RWPE1 (cell line): ENCODE measurements at regions not wholly inside any gene's neighbourhood (a gene's known extent, or its start where the extent isn't known, plus 50 kb on each side); places are given as distances from the start of the nearest gene placed in this dataset.

Experiments
- CTCF ChIA-PET: fragments of 350-600 bp; sonication (Branson Sonifier 250); formaldehyde crosslinking; extraction: SDS; loops from one replicate; lab custom pipeline; 2021; lab: Yijun Ruan, JAX
- POLR2A ChIA-PET: fragments of 400-600 bp; formaldehyde crosslinking; extraction: SDS; loops from one replicate; lab custom pipeline; 2020; ENCODE audit warnings: antibody characterized with exemption; ENCODE audit not compliant: low non-redundant PET; lab: Yijun Ruan, JAX
- DNase-seq: peaks from one replicate; pipeline ENCODE4 v3.0.0; 2012; ENCODE audit warnings: low spot score
- H3K27ac ChIP-seq: fragments of 450-650 bp; 2 replicates; pipeline ENCODE4 v1.5.1; 2017
- TF ChIP-seq, protein P1 (sequence below): fragments of 450-650 bp; conservative IDR thresholded peaks from 2 replicates; pipeline ENCODE4 v1.5.1; 2017; ENCODE audit warnings: low read depth, mild to moderate bottlenecking

DNA sequence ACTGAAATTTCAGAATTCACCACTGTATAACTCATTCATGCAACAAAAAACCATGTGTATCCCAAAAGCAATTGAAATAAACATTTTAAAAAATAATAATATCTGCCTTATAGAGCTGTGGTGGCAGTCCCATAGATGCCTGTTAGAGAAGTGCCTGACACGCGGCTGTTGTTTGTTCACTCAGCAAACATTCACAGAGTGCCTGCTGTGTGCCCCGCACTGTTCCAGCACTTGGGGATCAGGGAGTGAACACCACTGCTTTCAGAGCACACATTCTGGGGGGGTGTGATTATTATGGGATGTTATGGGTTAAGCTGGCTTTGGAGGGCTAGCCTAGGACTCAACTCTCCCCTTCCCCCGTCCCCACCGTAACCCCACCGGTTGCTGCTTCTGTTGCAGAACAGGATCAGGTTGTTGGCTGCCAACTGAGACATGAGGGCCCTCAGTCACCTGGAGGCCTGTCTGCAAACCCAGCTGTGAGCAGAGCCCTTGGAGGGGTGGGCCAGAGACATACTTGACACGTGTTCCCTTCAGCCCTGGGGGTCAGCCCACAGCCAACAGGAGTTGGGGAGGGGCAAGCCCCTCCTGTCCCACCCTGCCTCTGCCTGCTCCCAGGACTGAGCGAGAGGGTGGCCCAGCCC is 103.3 kb upstream of the CIBAR2 start:
- TF ChIP-seq, protein P1, sequence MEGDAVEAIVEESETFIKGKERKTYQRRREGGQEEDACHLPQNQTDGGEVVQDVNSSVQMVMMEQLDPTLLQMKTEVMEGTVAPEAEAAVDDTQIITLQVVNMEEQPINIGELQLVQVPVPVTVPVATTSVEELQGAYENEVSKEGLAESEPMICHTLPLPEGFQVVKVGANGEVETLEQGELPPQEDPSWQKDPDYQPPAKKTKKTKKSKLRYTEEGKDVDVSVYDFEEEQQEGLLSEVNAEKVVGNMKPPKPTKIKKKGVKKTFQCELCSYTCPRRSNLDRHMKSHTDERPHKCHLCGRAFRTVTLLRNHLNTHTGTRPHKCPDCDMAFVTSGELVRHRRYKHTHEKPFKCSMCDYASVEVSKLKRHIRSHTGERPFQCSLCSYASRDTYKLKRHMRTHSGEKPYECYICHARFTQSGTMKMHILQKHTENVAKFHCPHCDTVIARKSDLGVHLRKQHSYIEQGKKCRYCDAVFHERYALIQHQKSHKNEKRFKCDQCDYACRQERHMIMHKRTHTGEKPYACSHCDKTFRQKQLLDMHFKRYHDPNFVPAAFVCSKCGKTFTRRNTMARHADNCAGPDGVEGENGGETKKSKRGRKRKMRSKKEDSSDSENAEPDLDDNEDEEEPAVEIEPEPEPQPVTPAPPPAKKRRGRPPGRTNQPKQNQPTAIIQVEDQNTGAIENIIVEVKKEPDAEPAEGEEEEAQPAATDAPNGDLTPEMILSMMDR: no peak
- no peak overlapping the region for H3K27ac ChIP-seq
- no peak for DNase-seq
- ChIA-PET POLR2A (no interaction called here), CTCF (interaction anchor here (0.6 kb wide), 1 partner anchor 101 kb away, joined by 3 read pairs; no protein-coding TSS in a partner anchor)

DNA sequence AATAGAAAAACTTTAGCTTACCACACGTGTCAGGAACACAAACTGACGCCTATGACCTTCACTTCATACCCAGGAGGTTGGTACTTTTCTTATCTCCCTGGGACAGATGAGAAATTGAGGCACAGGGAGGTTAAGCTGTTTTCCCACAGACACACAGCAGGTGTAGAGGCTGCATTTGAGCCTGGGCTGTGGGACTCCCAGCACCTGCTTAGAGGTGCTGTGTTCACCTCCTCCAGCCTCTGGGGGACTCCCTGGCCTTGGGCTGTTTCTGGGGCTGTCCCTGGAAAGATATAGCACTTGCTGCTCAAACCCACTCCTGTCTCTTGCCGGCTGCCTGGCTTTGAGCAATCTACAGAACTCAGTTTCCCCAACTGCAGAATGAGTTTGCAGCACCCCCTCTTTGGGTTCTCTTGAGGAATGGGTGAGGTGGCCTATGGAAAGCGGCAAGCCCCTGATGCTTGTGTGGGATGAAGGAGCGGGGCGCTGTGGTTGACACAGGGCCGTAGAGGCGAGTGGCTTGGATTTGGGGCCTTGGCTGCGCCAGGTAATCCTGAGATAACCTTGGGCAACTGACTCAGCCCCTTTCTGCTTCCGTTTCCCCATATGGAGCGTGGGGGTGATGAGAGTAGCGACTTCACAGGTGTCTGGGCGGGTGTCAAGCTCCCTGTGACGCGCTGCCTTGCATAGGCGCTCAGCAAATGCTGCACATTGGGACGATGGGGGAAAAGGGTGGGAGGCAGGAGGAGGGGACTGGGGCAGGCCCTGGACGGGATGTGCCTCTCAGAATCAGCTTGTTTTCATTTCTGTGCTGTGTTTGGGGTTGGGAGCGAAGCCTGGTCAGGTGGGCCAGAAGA is 104.5 kb upstream of the CIBAR2 start:
- TF ChIP-seq, protein P1: no peak
- ChIA-PET POLR2A (no interaction called here), CTCF (no interaction called here)
- DNase-seq: no peak
- H3K27ac ChIP-seq: no peak overlapping the region

DNA sequence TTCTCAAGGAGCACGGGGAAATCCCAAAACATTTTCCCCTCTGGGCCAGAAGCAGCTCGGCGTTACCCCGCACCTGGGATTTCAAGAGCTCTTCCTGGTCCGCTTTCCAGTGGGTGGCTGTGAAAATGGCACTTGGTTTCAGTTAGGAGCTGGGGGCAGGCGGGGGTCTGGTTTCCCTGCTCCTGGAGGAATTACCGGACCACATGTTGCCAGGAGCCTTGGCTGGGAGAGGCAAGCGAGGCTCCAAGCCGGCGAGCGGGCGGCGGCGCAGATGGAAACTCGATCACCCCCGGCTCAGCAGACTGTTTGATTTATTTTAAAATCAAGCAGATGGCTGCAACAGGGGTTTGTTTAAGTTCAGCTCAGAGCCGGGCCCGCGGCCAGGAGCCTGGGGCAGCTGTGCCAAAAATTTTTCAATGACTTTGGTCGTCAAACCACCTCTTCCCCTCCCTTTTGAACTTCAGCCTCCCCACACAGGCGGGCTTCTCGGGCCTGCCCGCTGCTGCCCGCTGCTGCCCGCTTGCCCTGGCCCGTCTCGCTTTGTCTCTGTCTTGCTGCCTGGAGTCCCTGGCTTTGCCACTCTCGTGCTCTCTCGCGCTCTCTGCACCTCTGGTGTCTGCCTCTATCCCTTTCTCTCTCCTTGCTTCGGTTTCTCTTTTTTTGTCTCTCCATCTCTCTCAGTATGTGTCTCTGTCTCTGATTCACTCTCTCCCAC is 108.0 kb upstream of the CIBAR2 start:
- peak overlapping the region; percentile 96 for H3K27ac ChIP-seq
- TF ChIP-seq, protein P1: no peak
- ChIA-PET POLR2A (interaction anchor here (1.2 kb wide), 1 partner anchor 10 kb away, joined by 3 read pairs; no protein-coding TSS in a partner anchor), CTCF (interaction anchor here (0.6 to 0.9 kb wide), 4 partner anchors 32 to 1613 kb away, joined by 3 to 6 read pairs (median 4); no protein-coding TSS in a partner anchor)
- DNase-seq: peak; percentile 77

DNA sequence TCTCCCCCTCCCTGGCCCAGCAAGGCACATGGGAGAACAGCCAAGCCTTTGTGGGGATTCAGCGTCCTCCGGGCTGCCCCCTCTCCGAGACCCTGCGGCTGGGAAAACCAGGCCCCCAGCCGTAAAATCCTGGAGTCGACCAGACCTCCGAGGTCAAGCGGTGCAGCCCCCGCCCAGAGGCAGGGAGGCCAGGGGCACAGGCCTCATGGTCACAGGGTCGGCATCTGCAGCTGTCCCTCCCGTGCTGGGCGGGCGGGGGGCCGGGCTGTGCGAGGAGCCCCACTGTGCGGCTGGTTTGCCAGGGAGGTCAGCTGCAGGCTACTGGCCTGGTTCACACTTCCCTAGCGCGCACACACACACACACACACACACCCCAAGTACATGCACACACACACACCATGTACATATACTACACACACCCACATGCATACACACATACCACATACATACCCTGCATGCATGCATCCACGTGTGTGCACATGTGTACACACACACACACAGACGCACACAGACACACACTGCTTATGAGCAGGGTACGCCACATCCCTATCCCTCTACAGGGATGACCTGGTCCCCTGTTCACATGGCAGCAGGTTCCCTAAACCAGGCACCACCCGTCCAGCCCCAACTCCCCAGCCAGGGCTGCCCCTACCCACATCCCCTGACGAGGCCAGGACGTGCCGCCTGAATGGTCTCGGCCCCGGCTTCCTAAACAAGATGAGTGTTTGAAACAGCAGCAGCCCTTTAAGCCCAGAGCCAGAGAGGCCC is 108.9 kb upstream of the CIBAR2 start:
- H3K27ac ChIP-seq: peak overlapping the region; percentile 96
- TF ChIP-seq, protein P1: no peak
- POLR2A ChIA-PET: interaction anchor here (1.2 kb wide), 1 partner anchor 11 kb away, joined by 3 read pairs; no protein-coding TSS in a partner anchor
- DNase-seq: no peak
- CTCF ChIA-PET: interaction anchor here (0.6 kb wide), 1 partner anchor 238 kb away, joined by 5 read pairs; no protein-coding TSS in a partner anchor

DNA sequence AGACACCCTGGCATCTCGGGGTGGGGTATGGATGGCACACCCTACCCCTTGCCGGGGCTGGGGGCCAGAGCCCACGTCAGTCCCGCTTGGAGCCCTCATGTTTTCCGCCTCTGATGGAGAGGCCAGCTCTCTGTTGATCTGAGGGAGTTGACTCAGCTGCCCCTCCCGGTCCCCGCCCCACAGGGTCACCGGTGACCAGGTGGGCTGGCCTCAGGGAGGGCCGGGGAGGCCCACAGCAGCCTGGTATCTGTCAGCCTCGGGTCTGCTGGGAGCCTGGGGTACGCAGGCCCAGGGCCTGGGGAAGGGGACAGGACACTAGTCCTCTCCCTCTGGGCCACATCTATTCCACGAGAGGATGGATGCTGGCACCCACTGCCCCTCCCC is 109.5 kb upstream of the CIBAR2 start:
- peak overlapping the region; percentile 96 for H3K27ac ChIP-seq
- TF ChIP-seq, protein P1: no peak
- CTCF ChIA-PET: no interaction called here
- DNase-seq: no peak
- POLR2A ChIA-PET: no interaction called here
